Vagina (tissue), 2 donors: ENCODE measurements at regions not wholly inside any gene's neighbourhood (a gene's known extent, or its start where the extent isn't known, plus 50 kb on each side); places are given as distances from the start of the nearest gene placed in this dataset.

ENCODE experiments used
- CTCF ChIP-seq, 3 experiments: fragments of 450-650 bp in 2 of 3; fragments of 200-600 bp in 1 of 3; sonication (generic) in 1 of 3; IDR thresholded peaks; one replicate each; pipeline ENCODE4 v1.5.1; 2017 to 2019; ENCODE audit warnings: antibody characterized with exemption in 3 of 3, mild to moderate bottlenecking in 2 of 3, moderate library complexity in 2 of 3
- POLR2A ChIP-seq, 2 donors: fragments of 450-650 bp; IDR thresholded peaks; one replicate each; pipeline ENCODE4 v1.6.1; 2017; ENCODE audit warnings: antibody characterized with exemption in 2 of 2, mild to moderate bottlenecking in 2 of 2, moderate library complexity in 2 of 2
- POLR2AphosphoS5 ChIP-seq, 2 donors: sonication (generic); formaldehyde crosslinking; IDR thresholded peaks; one replicate each; pipeline ENCODE4 v1.9.0; 2017; ENCODE audit warnings: antibody characterized with exemption in 2 of 2, mild to moderate bottlenecking in 2 of 2, low read depth in 1 of 2; ENCODE audit not compliant: insufficient read depth in 1 of 2

- TF ChIP-seq CTCF (IDR thresholded peaks at IDR 0.05) (no peak), POLR2A (IDR thresholded peaks at IDR 0.05) (no peak), POLR2AphosphoS5 (IDR thresholded peaks at IDR 0.05; ENCODE audit: insufficient read depth in 1 of 2, low read depth in 1 of 2) (no peak)
Observed at GRCh38 chr10:130871406-130871805, 440.1 kb downstream of the TCERG1L start.
